Keratinocyte (primary cell): ENCODE measurements at regions not wholly inside any gene's neighbourhood (a gene's known extent, or its start where the extent isn't known, plus 50 kb on each side); places are given as distances from the start of the nearest gene placed in this dataset.

Experiments used
- DNase-seq: peaks from one replicate; pipeline ENCODE4 v3.0.0-alpha.2; 2011; ENCODE audit warnings: low read depth, missing footprints, low spot score
- FAIRE-seq: peaks from 2 replicates; lab custom pipeline; 2011; peaks lifted over from hg19 to GRCh38; lab: Jason Lieb, UNC
- H2AFZ ChIP-seq: 2 replicates; pipeline ENCODE4 v1.6.0; 2012; ENCODE audit warnings: low read length, control low read depth, inconsistent platforms; ENCODE audit not compliant: control insufficient read depth
- H3K27ac ChIP-seq: 2 replicates; pipeline ENCODE4 v1.5.1; 2011; ENCODE audit warnings: low read length; ENCODE audit not compliant: control insufficient read depth, insufficient read depth
- H3K27me3 ChIP-seq: 3 replicates; pipeline ENCODE4 v1.6.0; 2011; ENCODE audit warnings: low read length; ENCODE audit not compliant: control insufficient read depth, insufficient read depth; ENCODE audit errors: extremely low read depth
- H3K36me3 ChIP-seq, 2 experiments: 2 replicates in 1 of 2; 3 replicates in 1 of 2; pipeline ENCODE4 v1.5.1; 2011; ENCODE audit warnings: low read length in 2 of 2, mild to moderate bottlenecking in 1 of 2; ENCODE audit not compliant: control insufficient read depth in 2 of 2, insufficient read depth in 2 of 2; ENCODE audit errors: extremely low read depth in 1 of 2
- H3K4me1 ChIP-seq: 3 replicates; pipeline ENCODE4 v1.5.1; 2011; ENCODE audit warnings: low read length; ENCODE audit not compliant: control insufficient read depth, insufficient read depth; ENCODE audit errors: extremely low read depth
- H3K4me2 ChIP-seq: 3 replicates; pipeline ENCODE4 v1.6.0; 2011; ENCODE audit warnings: low read depth, low read length; ENCODE audit not compliant: control insufficient read depth, insufficient read depth; ENCODE audit errors: extremely low read depth
- H3K4me3 ChIP-seq, 3 experiments: fragments of 200-600 bp in 1 of 3; sonication (generic) in 1 of 3; 2 replicates in 2 of 3; 3 replicates in 1 of 3; pipeline ENCODE4 v1.5.1; 2011 to 2016; ENCODE audit warnings: low read length in 3 of 3, mild to moderate bottlenecking in 3 of 3, control low read depth in 2 of 3, inconsistent platforms in 1 of 3, low read depth in 1 of 3, mixed read lengths in 1 of 3, mixed run types in 1 of 3, moderate library complexity in 1 of 3; ENCODE audit not compliant: control insufficient read depth in 2 of 3, insufficient read depth in 2 of 3; ENCODE audit errors: extremely low read depth in 1 of 3
- H3K79me2 ChIP-seq: 2 replicates; pipeline ENCODE4 v1.6.0; 2012; ENCODE audit warnings: low read length; ENCODE audit not compliant: control insufficient read depth, insufficient read depth
- H3K9ac ChIP-seq: 3 replicates; pipeline ENCODE4 v1.6.0; 2011; ENCODE audit warnings: low read length; ENCODE audit not compliant: control insufficient read depth, insufficient read depth; ENCODE audit errors: extremely low read depth
- H3K9me1 ChIP-seq: 3 replicates; pipeline ENCODE4 v1.6.0; 2011; ENCODE audit warnings: low read length; ENCODE audit not compliant: control insufficient read depth, insufficient read depth; ENCODE audit errors: extremely low read depth
- H3K9me3 ChIP-seq: 2 replicates; pipeline ENCODE4 v1.5.1; 2012; ENCODE audit warnings: low read depth, low read length; ENCODE audit not compliant: control insufficient read depth
- H4K20me1 ChIP-seq: 3 replicates; pipeline ENCODE4 v1.6.0; 2011; ENCODE audit warnings: low read length; ENCODE audit not compliant: control insufficient read depth, insufficient read depth; ENCODE audit errors: extremely low read depth
- EZH2 ChIP-seq: IDR thresholded peaks from one replicate; pipeline ENCODE4 v1.6.1; 2012; ENCODE audit warnings: inconsistent platforms, mild to moderate bottlenecking, low read length, moderate library complexity
- dilution Hi-C: fragments of 300-500 bp; cut with MboI; formaldehyde crosslinking; loops from one replicate; pipeline ENCODE4 v1.7.0; 2020; ENCODE audit warnings: low sequenced_read_pairs; ENCODE audit not compliant: extremely low pct_ligation_motif_present
- TF ChIP-seq, protein P1 (sequence below), 3 experiments: IDR thresholded peaks in 1 of 3; conservative IDR thresholded peaks in 1 of 3; optimal IDR thresholded peaks in 1 of 3; 2 replicates in 2 of 3; 3 replicates in 1 of 3; pipeline versions ENCODE3 to v1.5.1; 2011; ENCODE audit warnings: low read length in 3 of 3, mild to moderate bottlenecking in 3 of 3, moderate library complexity in 2 of 3, control low read depth in 1 of 3, inconsistent platforms in 1 of 3; ENCODE audit not compliant: insufficient read depth in 2 of 3; ENCODE audit errors: extremely low read depth in 1 of 3

DNA sequence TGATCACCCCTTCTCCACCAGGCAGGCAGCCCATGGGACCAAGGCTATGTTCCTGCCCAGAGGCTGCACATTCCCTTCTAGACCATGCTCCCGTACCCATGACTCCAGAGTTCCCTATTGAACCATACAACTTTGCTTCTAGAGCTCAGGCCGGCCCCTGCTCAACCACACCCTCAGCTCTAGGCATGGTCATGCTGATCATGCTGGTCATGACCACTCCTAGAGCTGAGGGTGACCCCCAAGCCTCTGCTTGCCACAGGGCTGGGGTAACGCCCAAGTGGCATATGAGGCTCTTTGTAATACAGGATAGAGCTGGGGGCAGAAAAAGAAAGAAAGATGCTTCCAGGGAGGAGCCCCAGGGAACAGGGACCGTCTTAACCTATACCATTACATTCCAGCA lies 301.8 kb downstream of the SP3 start:
- FAIRE-seq (no peak), DNase-seq (no peak)
- no peak overlapping the region for H3K4me3 ChIP-seq
- H3K79me2 ChIP-seq = no peaks in the 10 kb centered on the region
- no peak overlapping the region for H3K27ac ChIP-seq
- H3K27me3 ChIP-seq = no peaks in the 10 kb centered on the region
- H2AFZ ChIP-seq = no peak overlapping the region
- dilution Hi-C loops = no loop called here
- H3K9ac ChIP-seq = no peak overlapping the region
- no peaks in the 10 kb centered on the region for H3K9me3 ChIP-seq
- no peaks in the 10 kb centered on the region for H3K36me3 ChIP-seq
- peaks cover 30% of the 10 kb centered on the region for H3K4me1 ChIP-seq
- no peaks in the 10 kb centered on the region for H4K20me1 ChIP-seq
- no peaks in the 10 kb centered on the region for H3K9me1 ChIP-seq
- H3K4me2 ChIP-seq = no peak overlapping the region
- no peak for TF ChIP-seq EZH2
- TF ChIP-seq, protein P1, sequence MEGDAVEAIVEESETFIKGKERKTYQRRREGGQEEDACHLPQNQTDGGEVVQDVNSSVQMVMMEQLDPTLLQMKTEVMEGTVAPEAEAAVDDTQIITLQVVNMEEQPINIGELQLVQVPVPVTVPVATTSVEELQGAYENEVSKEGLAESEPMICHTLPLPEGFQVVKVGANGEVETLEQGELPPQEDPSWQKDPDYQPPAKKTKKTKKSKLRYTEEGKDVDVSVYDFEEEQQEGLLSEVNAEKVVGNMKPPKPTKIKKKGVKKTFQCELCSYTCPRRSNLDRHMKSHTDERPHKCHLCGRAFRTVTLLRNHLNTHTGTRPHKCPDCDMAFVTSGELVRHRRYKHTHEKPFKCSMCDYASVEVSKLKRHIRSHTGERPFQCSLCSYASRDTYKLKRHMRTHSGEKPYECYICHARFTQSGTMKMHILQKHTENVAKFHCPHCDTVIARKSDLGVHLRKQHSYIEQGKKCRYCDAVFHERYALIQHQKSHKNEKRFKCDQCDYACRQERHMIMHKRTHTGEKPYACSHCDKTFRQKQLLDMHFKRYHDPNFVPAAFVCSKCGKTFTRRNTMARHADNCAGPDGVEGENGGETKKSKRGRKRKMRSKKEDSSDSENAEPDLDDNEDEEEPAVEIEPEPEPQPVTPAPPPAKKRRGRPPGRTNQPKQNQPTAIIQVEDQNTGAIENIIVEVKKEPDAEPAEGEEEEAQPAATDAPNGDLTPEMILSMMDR (optimal IDR thresholded peaks at IDR 0.05 in 1 of 3, IDR thresholded peaks at IDR 0.05 in 1 of 3, conservative IDR thresholded peaks at IDR 0.05 in 1 of 3; ENCODE audit: extremely low read depth in 1 of 3, insufficient read depth in 2 of 3, low read length in 3 of 3) = no peak

GRCh38 chr2:173663835-173664512 lies 301.2 kb downstream of the SP3 start:
- H3K79me2 ChIP-seq = no peaks in the 10 kb centered on the region
- dilution Hi-C loops = no loop called here
- no peak for FAIRE-seq

More at GRCh38 chr2:173663835-173664512, 301.2 kb downstream of the SP3 start:
- no peaks in the 10 kb centered on the region for H4K20me1 ChIP-seq
- H3K4me2 ChIP-seq = no peak overlapping the region
- no peak for DNase-seq
- H3K9me3 ChIP-seq = no peaks in the 10 kb centered on the region
- TF ChIP-seq, protein P1 (optimal IDR thresholded peaks at IDR 0.05 in 1 of 3, IDR thresholded peaks at IDR 0.05 in 1 of 3, conservative IDR thresholded peaks at IDR 0.05 in 1 of 3; ENCODE audit: extremely low read depth in 1 of 3, insufficient read depth in 2 of 3, low read length in 3 of 3) = no peak
- no peak for TF ChIP-seq EZH2
- no peaks in the 10 kb centered on the region for H3K36me3 ChIP-seq
- no peak overlapping the region for H2AFZ ChIP-seq
- no peaks in the 10 kb centered on the region for H3K9me1 ChIP-seq
- no peak overlapping the region for H3K27ac ChIP-seq
- no peak overlapping the region for H3K4me3 ChIP-seq
- peaks cover 24% of the 10 kb centered on the region for H3K4me1 ChIP-seq
- no peaks in the 10 kb centered on the region for H3K27me3 ChIP-seq
- H3K9ac ChIP-seq = no peak overlapping the region
